Transverse colon (tissue), 4 donors: ENCODE measurements at regions not wholly inside any gene's neighbourhood (a gene's known extent, or its start where the extent isn't known, plus 50 kb on each side); places are given as distances from the start of the nearest gene placed in this dataset.

Experiments
- DNase-seq: peaks from one replicate; pipeline ENCODE4 v3.0.0-alpha.2; 2019
- H3K27ac ChIP-seq, 4 donors: fragments of 200-600 bp; sonication (generic); 2 replicates each; pipeline ENCODE4 v1.5.1; 2016 to 2018; ENCODE audit warnings: inconsistent platforms in 4 of 4
- H3K27me3 ChIP-seq: fragments of 200-600 bp; sonication (generic); 2 replicates; pipeline ENCODE4 v1.5.1; 2017; ENCODE audit warnings: inconsistent platforms
- H3K36me3 ChIP-seq, 4 donors: fragments of 200-600 bp; sonication (generic); 2 replicates each; pipeline ENCODE4 v1.5.1; 2017 to 2019; ENCODE audit warnings: inconsistent platforms in 4 of 4
- H3K4me1 ChIP-seq, 4 donors: fragments of 200-600 bp; sonication (generic); 2 replicates each; pipeline ENCODE4 v1.5.1; 2017 to 2020; ENCODE audit warnings: inconsistent platforms in 4 of 4
- H3K4me3 ChIP-seq, 4 donors: fragments of 200-600 bp; sonication (generic); 1 replicate in 1 of 4; 2 replicates in 3 of 4; pipeline versions ENCODE4 v1.5.1 to v1.6.1; 2017 to 2019; ENCODE audit warnings: inconsistent platforms in 4 of 4
- H3K9me3 ChIP-seq, 2 donors: fragments of 200-600 bp; sonication (generic); 2 replicates each; pipeline ENCODE4 v1.5.1; 2017 to 2019; ENCODE audit warnings: inconsistent platforms in 2 of 2
- EP300 ChIP-seq: sonication (generic); formaldehyde crosslinking; IDR thresholded peaks from one replicate; pipeline ENCODE4 v1.6.1; 2017; ENCODE audit warnings: antibody characterized with exemption, low read depth
- POLR2A ChIP-seq: fragments of 450-650 bp; IDR thresholded peaks from one replicate; pipeline ENCODE4 v1.6.1; 2016; ENCODE audit warnings: antibody characterized with exemption, mild to moderate bottlenecking, moderate library complexity
- POLR2AphosphoS5 ChIP-seq, 3 donors: sonication (generic); formaldehyde crosslinking; IDR thresholded peaks; one replicate each; pipeline ENCODE4 v1.6.1; 2016; ENCODE audit warnings: antibody characterized with exemption in 3 of 3
- WGBS, 2 donors: methylation state at CpG; one replicate each; pipeline ENCODE4 v1.1.5; 2018; ENCODE audit warnings: low coverage in 1 of 2; 5-methylcytosine and 5-hydroxymethylcytosine counted together
- in situ Hi-C, 4 donors: fragments of 200-750 bp; cut with MboI; loops; one replicate each; pipeline versions ENCODE4 v1.15.0 to v1.15.1; 2017; ENCODE audit warnings: low sequenced_read_pairs in 3 of 4, low pct_ligation_motif_present in 1 of 4, low pct_unique_long_range_greater_than_20kb in 1 of 4
- intact Hi-C: fragments of 100-400 bp; cut with DNase I; formaldehyde crosslinking; loops from one replicate; pipeline ENCODE4 v1.15.1; 2023; ENCODE audit warnings: low total_unique reads
- TF ChIP-seq, protein P1 (sequence below), 5 experiments: fragments of 200-600 bp in 3 of 5; fragments of 450-650 bp in 2 of 5; sonication (generic) in 3 of 5; IDR thresholded peaks; 1 replicate in 2 of 5; 2 replicates in 3 of 5; pipeline ENCODE4 v1.5.1; 2016 to 2017; ENCODE audit warnings: antibody characterized with exemption in 5 of 5, inconsistent platforms in 3 of 5, mild to moderate bottlenecking in 2 of 5, moderate library complexity in 1 of 5

- DNase-seq = no peak
- Histone ChIP-seq H3K4me1 (no peaks in the 10 kb centered on the region), H3K4me3 (no peak overlapping the region), H3K9me3 (no peaks in the 10 kb centered on the region), H3K27me3 (no peaks in the 10 kb centered on the region), H3K27ac (no peak overlapping the region), H3K36me3 (no peaks in the 10 kb centered on the region)
- 41 to 80% methylated on average over 1 to 2 of the region's 2 CpGs for WGBS, 2 donors
- intact Hi-C loops (no loop called here), in situ Hi-C loops (no loop called here)
- TF ChIP-seq POLR2AphosphoS5 (IDR thresholded peaks at IDR 0.05) = no peak
- no peak for TF ChIP-seq EP300
- no peak for TF ChIP-seq POLR2A
- TF ChIP-seq, protein P1, sequence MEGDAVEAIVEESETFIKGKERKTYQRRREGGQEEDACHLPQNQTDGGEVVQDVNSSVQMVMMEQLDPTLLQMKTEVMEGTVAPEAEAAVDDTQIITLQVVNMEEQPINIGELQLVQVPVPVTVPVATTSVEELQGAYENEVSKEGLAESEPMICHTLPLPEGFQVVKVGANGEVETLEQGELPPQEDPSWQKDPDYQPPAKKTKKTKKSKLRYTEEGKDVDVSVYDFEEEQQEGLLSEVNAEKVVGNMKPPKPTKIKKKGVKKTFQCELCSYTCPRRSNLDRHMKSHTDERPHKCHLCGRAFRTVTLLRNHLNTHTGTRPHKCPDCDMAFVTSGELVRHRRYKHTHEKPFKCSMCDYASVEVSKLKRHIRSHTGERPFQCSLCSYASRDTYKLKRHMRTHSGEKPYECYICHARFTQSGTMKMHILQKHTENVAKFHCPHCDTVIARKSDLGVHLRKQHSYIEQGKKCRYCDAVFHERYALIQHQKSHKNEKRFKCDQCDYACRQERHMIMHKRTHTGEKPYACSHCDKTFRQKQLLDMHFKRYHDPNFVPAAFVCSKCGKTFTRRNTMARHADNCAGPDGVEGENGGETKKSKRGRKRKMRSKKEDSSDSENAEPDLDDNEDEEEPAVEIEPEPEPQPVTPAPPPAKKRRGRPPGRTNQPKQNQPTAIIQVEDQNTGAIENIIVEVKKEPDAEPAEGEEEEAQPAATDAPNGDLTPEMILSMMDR (IDR thresholded peaks at IDR 0.05) = no peak
These were observed 136.5 kb upstream of the ZC3H11B start for GRCh38 chr1:219749370-219749769.

DNA sequence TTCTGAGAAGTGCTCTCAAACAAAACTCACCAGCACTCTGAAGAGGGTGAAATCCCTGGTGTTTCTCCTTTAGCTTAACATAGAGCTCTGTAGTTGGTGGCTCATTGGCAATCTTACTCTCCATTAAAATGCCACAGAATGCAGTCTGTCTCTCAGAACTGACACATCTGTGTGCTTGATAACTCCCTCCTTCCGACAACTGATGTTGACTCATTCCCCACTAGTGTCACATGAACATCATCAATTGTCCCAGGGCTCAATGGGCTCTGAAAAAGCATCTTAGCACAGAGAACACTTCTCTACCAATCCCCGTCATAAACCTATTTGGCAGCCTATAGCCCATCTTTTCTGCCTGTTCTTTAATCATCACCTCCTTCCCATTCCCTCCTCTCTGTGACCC, 133.2 kb upstream of the ZC3H11B start:
- TF ChIP-seq POLR2A (no peak), EP300 (no peak), POLR2AphosphoS5 (IDR thresholded peaks at IDR 0.05) (no peak)
- TF ChIP-seq, protein P1 (IDR thresholded peaks at IDR 0.05) = no peak
- H3K36me3 ChIP-seq = no peaks in the 10 kb centered on the region
- in situ Hi-C loops (no loop called here), intact Hi-C loops (no loop called here)
- H3K27me3 ChIP-seq = no peaks in the 10 kb centered on the region
- 96% methylated on average over 2 of the region's 2 CpGs; no CpG with 5 or more reads in 1 of the 2 donors for WGBS, 2 donors
- no peak overlapping the region for H3K27ac ChIP-seq
- DNase-seq = no peak
- H3K4me3 ChIP-seq = no peak overlapping the region
- no peaks in the 10 kb centered on the region for H3K9me3 ChIP-seq
- H3K4me1 ChIP-seq = no peaks in the 10 kb centered on the region

DNA sequence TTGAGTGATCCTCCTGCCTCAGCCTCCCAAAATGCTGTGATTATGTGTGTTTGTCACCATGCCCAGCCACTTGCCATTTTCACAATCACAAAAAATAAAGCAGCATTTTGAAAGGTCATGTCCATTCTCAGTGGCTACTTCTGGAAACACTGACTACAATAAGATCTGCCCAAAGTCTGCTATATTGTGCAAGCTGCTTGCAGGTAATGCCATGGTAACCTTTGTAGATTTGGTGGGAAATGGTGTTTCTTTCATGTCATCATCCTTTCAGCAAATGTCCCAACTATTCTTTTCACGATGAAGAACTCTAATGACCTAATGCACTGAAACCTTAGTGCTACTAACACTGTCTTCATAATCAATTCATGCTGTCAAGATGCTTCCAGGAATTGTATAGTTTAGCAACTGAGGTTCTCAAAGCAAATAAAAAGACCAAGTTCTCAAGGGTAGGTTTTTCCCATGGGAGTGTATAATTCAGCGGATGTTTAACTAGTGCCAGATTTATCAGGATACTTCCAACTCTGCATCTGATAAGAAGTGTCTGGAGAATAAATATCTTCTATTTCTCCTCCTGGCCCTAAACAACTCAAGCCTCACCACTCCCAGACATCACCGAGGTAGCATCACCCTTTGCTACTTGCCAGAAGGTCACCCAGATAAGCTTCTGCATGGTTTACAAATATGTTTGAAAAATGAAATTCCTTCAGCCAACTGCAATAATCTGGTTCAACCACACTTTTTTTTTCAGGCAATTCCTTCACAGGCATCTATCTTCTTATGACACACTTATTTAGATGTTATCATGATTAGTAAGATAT, 132.0 kb upstream of the ZC3H11B start:
- in situ Hi-C loops = no loop called here
- no peak for TF ChIP-seq EP300
- no peak for TF ChIP-seq POLR2A
- TF ChIP-seq, protein P1 (IDR thresholded peaks at IDR 0.05) = no peak
- no peak for TF ChIP-seq POLR2AphosphoS5 (IDR thresholded peaks at IDR 0.05)
- H3K36me3 ChIP-seq = no peaks in the 10 kb centered on the region
- DNase-seq = no peak
- H3K4me1 ChIP-seq = no peaks in the 10 kb centered on the region
- no peaks in the 10 kb centered on the region for H3K27me3 ChIP-seq
- H3K4me3 ChIP-seq = no peak overlapping the region
- WGBS, 2 donors = 51 to 75% methylated on average over 3 of the region's 3 CpGs
- H3K9me3 ChIP-seq = no peaks in the 10 kb centered on the region
- H3K27ac ChIP-seq = no peak overlapping the region
- intact Hi-C loops = no loop called here

DNA sequence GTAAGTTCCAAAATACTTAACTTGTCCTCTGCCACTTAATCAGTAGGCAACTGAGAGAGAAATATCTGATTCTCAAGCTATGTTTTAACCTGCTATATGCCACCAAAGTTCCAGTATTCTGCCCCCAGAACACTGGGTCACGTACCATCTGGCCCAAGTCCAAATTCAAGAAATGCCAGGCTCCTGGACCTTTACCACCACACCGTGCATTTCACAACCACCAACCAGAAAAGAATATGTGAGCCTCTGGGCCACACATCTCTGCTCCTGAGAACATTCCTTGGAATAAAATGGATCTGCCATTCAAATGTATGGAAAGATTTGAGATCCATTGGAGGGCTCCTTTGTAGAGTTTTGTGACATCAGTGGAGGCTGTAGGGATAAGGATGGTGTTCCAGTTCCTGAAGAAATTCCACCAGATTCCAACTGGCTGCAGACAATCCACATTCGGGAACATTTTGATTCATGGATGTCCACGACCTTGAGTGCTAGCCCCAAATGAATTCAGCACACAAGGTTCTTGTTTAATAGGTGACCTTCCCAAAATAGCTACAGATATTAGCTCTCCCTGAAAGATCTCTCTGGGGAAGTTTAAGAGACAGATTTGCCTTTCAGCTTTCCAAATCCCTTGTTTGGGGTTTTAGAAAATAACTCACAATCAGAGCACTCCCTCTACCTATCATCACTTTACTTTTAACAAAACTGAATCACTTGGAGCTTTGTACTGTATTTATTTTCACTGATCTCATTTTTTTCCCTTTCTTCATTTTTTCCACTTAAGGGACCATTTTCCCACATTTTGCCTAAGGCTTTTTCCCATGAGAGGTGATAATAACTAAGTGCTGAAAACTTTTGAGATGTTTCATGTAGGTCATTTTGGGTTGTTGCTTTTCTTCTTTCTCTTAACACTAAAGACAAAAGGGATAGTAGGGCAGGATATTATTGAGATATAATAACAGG, 128.4 kb upstream of the ZC3H11B start:
- Histone ChIP-seq H3K4me3 (no peak overlapping the region), H3K27me3 (no peaks in the 10 kb centered on the region), H3K27ac (no peak overlapping the region), H3K36me3 (no peaks in the 10 kb centered on the region), H3K9me3 (no peaks in the 10 kb centered on the region), H3K4me1 (no peaks in the 10 kb centered on the region)
- intact Hi-C loops = no loop called here
- DNase-seq = no peak
- in situ Hi-C loops = no loop called here
- TF ChIP-seq POLR2AphosphoS5 (IDR thresholded peaks at IDR 0.05) (no peak), POLR2A (no peak), EP300 (no peak)
- TF ChIP-seq, protein P1 (IDR thresholded peaks at IDR 0.05) = no peak
- WGBS, 2 donors = 64 to 77% methylated on average over 3 to 4 of the region's 4 CpGs
